IMR-90 (cell line): ENCODE measurements at regions not wholly inside any gene's neighbourhood (a gene's known extent, or its start where the extent isn't known, plus 50 kb on each side); places are given as distances from the start of the nearest gene placed in this dataset.

ENCODE experiments used
- CEBPB ChIP-seq: IDR thresholded peaks from 2 replicates; pipeline ENCODE4 v1.6.1; 2012; ENCODE audit warnings: low read depth, low read length, improper control_type of control experiment
- CTCF ChIP-seq: conservative IDR thresholded peaks from 2 replicates; pipeline ENCODE4 v1.5.1; 2012; ENCODE audit warnings: mild to moderate bottlenecking, low read depth, low read length, improper control_type of control experiment
- FOS ChIP-seq: fragments of 150-350 bp; IDR thresholded peaks from 2 replicates; pipeline ENCODE4 v1.6.1; 2016; ENCODE audit warnings: low read depth, low read length
- MAFK ChIP-seq: IDR thresholded peaks from 2 replicates; pipeline ENCODE4 v1.6.1; 2012; ENCODE audit warnings: low read depth, low read length, improper control_type of control experiment
- MAZ ChIP-seq: IDR thresholded peaks from 2 replicates; pipeline ENCODE4 v1.6.1; 2012; ENCODE audit warnings: low read depth, mild to moderate bottlenecking, low read length, improper control_type of control experiment, moderate library complexity, borderline replicate concordance
- MXI1 ChIP-seq: IDR thresholded peaks from 2 replicates; pipeline ENCODE4 v1.6.1; 2012; ENCODE audit warnings: low read depth, mild to moderate bottlenecking, low read length, moderate library complexity, borderline replicate concordance
- NFE2L2 ChIP-seq: fragments of 150-350 bp; IDR thresholded peaks from 2 replicates; pipeline ENCODE4 v1.6.1; 2016; ENCODE audit warnings: low read depth, mild to moderate bottlenecking, low read length
- POLR2A ChIP-seq: IDR thresholded peaks from 2 replicates; pipeline ENCODE4 v1.6.1; 2012; ENCODE audit warnings: mild to moderate bottlenecking, low read depth, low read length
- RAD21 ChIP-seq: IDR thresholded peaks from 2 replicates; pipeline ENCODE4 v1.6.1; 2012; ENCODE audit warnings: low read length, improper control_type of control experiment
- RCOR1 ChIP-seq: IDR thresholded peaks from 2 replicates; pipeline ENCODE4 v1.6.1; 2012; ENCODE audit warnings: mild to moderate bottlenecking, low read length, improper control_type of control experiment; ENCODE audit not compliant: insufficient replicate concordance
- RFX5 ChIP-seq: IDR thresholded peaks from 2 replicates; pipeline ENCODE4 v1.8.0; 2012; ENCODE audit warnings: low read depth, mild to moderate bottlenecking, low read length, moderate library complexity
- SMC3 ChIP-seq: fragments of 150-350 bp; IDR thresholded peaks from 2 replicates; pipeline ENCODE4 v1.6.1; 2016; ENCODE audit warnings: low read depth, mild to moderate bottlenecking, antibody characterized with exemption, low read length, moderate library complexity
- USF2 ChIP-seq: fragments of 150-350 bp; IDR thresholded peaks from 2 replicates; pipeline ENCODE4 v1.6.1; 2017; ENCODE audit warnings: mild to moderate bottlenecking, antibody characterized with exemption, low read length, low read depth
- TF ChIP-seq, protein P1 (sequence below): fragments of 150-350 bp; IDR thresholded peaks from 2 replicates; pipeline ENCODE4 v1.6.1; 2016; ENCODE audit warnings: low read depth, mild to moderate bottlenecking, low read length, moderate library complexity, borderline replicate concordance

GRCh38 chr5:125484742-125485641 lies 738.6 kb upstream of the ZNF608 start:
- TF ChIP-seq RFX5 (no peak), MAZ (no peak), CTCF (no peak), POLR2A (no peak), CEBPB (no peak), RAD21 (no peak; the same call in 1 of the 2 replicates), NFE2L2 (peak; percentile 55), SMC3 (no peak), USF2 (no peak), MAFK (peak; percentile 35), FOS (peak; percentile 87), MXI1 (no peak), RCOR1 (no peak)
- TF ChIP-seq, protein P1, sequence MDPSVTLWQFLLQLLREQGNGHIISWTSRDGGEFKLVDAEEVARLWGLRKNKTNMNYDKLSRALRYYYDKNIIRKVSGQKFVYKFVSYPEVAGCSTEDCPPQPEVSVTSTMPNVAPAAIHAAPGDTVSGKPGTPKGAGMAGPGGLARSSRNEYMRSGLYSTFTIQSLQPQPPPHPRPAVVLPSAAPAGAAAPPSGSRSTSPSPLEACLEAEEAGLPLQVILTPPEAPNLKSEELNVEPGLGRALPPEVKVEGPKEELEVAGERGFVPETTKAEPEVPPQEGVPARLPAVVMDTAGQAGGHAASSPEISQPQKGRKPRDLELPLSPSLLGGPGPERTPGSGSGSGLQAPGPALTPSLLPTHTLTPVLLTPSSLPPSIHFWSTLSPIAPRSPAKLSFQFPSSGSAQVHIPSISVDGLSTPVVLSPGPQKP, result no peak
